Fibroblast of lung (primary cell): ENCODE measurements at regions not wholly inside any gene's neighbourhood (a gene's known extent, or its start where the extent isn't known, plus 50 kb on each side); places are given as distances from the start of the nearest gene placed in this dataset.

Experiments
- EZH2 ChIP-seq: IDR thresholded peaks from 2 replicates; pipeline ENCODE4 v1.5.1; 2012; ENCODE audit warnings: low read length, control low read depth, mild to moderate bottlenecking; ENCODE audit errors: missing control alignments
- TF ChIP-seq, protein P1 (sequence below), 2 donors: IDR thresholded peaks in 1 of 2; conservative IDR thresholded peaks in 1 of 2; 1 replicate in 1 of 2; 2 replicates in 1 of 2; pipeline ENCODE4 v1.5.1; 2011 to 2012; ENCODE audit warnings: low read length in 2 of 2, control low read depth in 1 of 2, inconsistent platforms in 1 of 2, low read depth in 1 of 2, mild to moderate bottlenecking in 1 of 2

DNA sequence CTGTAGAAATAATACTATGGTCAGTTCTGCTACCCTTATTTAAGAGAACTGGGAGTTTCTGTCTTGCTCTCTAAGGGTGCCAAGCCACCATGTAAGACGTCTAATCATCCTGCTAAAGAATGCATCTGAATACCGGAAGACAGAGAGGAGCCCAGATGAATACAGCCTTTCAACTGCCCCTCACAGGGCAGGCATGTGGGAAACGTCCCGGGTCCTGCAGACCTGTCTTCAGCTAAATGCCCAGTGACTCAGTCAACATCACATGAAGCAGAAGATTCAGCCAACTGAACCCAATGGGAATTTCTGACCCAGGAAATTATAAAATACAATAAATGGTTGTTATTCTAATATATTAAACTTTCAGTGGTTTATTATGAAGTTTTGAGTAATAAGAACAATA, 2141.0 kb upstream of the AGA start:
- TF ChIP-seq, protein P1, sequence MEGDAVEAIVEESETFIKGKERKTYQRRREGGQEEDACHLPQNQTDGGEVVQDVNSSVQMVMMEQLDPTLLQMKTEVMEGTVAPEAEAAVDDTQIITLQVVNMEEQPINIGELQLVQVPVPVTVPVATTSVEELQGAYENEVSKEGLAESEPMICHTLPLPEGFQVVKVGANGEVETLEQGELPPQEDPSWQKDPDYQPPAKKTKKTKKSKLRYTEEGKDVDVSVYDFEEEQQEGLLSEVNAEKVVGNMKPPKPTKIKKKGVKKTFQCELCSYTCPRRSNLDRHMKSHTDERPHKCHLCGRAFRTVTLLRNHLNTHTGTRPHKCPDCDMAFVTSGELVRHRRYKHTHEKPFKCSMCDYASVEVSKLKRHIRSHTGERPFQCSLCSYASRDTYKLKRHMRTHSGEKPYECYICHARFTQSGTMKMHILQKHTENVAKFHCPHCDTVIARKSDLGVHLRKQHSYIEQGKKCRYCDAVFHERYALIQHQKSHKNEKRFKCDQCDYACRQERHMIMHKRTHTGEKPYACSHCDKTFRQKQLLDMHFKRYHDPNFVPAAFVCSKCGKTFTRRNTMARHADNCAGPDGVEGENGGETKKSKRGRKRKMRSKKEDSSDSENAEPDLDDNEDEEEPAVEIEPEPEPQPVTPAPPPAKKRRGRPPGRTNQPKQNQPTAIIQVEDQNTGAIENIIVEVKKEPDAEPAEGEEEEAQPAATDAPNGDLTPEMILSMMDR (conservative IDR thresholded peaks at IDR 0.05 in 1 of 2, IDR thresholded peaks at IDR 0.05 in 1 of 2; ENCODE audit: low read depth in 1 of 2, low read length in 2 of 2), result no peak
- no peak for TF ChIP-seq EZH2
